B cell (primary cell): ENCODE measurements at regions not wholly inside any gene's neighbourhood (a gene's known extent, or its start where the extent isn't known, plus 50 kb on each side); places are given as distances from the start of the nearest gene placed in this dataset.
"Not testable (repeated sequence)": the region's sequence is repeated elsewhere in the genome, so short reads cannot be mapped to it uniquely, and the experiment has no call there.

Source experiments
- ATAC-seq: fragments of 200-7000 bp; cut with Tn5 transposase; one replicate; pipeline ENCODE4 v1.10.0; 2021; ENCODE audit warnings: low read depth, mild to moderate bottlenecking, moderate number of reproducible peaks, moderate library complexity
- CTCF ChIA-PET: fragments of 350-600 bp; sonication (Branson Sonifier 250); formaldehyde crosslinking; loops from one replicate; lab custom pipeline; 2021; ENCODE audit warnings: antibody characterized with exemption, inconsistent platforms; lab: Charles Lee
- POLR2A ChIA-PET: fragments of 350-600 bp; sonication (Branson Sonifier 250); formaldehyde crosslinking; loops from one replicate; lab custom pipeline; 2021; ENCODE audit warnings: antibody characterized with exemption; lab: Charles Lee
- DNase-seq: peaks from one replicate; pipeline ENCODE4 v3.0.0; 2013
- H2AFZ ChIP-seq: 2 replicates; pipeline ENCODE4 v1.6.1; 2012; ENCODE audit warnings: mild to moderate bottlenecking, low read depth, low read length; ENCODE audit not compliant: insufficient read depth, poor library complexity, severe bottlenecking
- H3K27ac ChIP-seq, 2 donors: 1 replicate in 1 of 2; 2 replicates in 1 of 2; pipeline ENCODE4 v1.5.1; 2012 to 2013; ENCODE audit warnings: low read length in 2 of 2, mild to moderate bottlenecking in 2 of 2, moderate library complexity in 1 of 2
- H3K27me3 ChIP-seq, 4 experiments: fragments of 200-600 bp in 1 of 4; sonication (generic) in 1 of 4; replicated peaks in 1 of 4; 1 replicate in 2 of 4; 2 replicates in 2 of 4; pipeline versions ENCODE4 v1.6.1 to v1.7.0; 2013 to 2016; ENCODE audit warnings: low read length in 3 of 4, mild to moderate bottlenecking in 2 of 4, mixed read lengths in 1 of 4, moderate library complexity in 1 of 4; ENCODE audit not compliant: insufficient read depth in 4 of 4, control insufficient read depth in 3 of 4; ENCODE audit errors: control extremely low read depth in 1 of 4
- H3K36me3 ChIP-seq, 2 experiments: replicated peaks in 1 of 2; 1 replicate in 1 of 2; 2 replicates in 1 of 2; pipeline versions ENCODE4 v1.6.1 to v1.7.1; 2013; ENCODE audit warnings: low read length in 1 of 2; ENCODE audit not compliant: insufficient read depth in 2 of 2, control insufficient read depth in 1 of 2; ENCODE audit errors: control extremely low read depth in 1 of 2, extremely low read depth in 1 of 2
- H3K4me1 ChIP-seq, 2 donors: fragments of 200-600 bp in 1 of 2; sonication (generic) in 1 of 2; 1 replicate in 1 of 2; 2 replicates in 1 of 2; pipeline versions ENCODE4 v1.5.1 to v1.6.1; 2013 to 2017; ENCODE audit warnings: low read length in 2 of 2; ENCODE audit not compliant: control insufficient read depth in 2 of 2, insufficient read depth in 2 of 2
- H3K4me2 ChIP-seq: replicated peaks from 2 replicates; pipeline ENCODE3; 2012; ENCODE audit warnings: mild to moderate bottlenecking, low read depth, low read length; ENCODE audit not compliant: poor library complexity, severe bottlenecking
- H3K4me3 ChIP-seq, 5 experiments: fragments of 200-600 bp in 1 of 5; sonication (generic) in 1 of 5; 1 replicate in 3 of 5; 2 replicates in 2 of 5; pipeline versions ENCODE4 v1.5.1 to v1.7.0; 2011 to 2016; ENCODE audit warnings: low read length in 4 of 5, mild to moderate bottlenecking in 4 of 5, low read depth in 2 of 5, control low read depth in 1 of 5, moderate library complexity in 1 of 5; ENCODE audit not compliant: insufficient read depth in 1 of 5; ENCODE audit errors: control extremely low read depth in 1 of 5, extremely low read depth in 1 of 5
- H3K79me2 ChIP-seq: fragments of 200-600 bp; sonication (generic); one replicate; pipeline ENCODE4 v1.6.0; 2016; ENCODE audit warnings: low read length; ENCODE audit not compliant: control insufficient read depth, insufficient read depth
- H3K9ac ChIP-seq: fragments of 200-600 bp; sonication (generic); 2 replicates; pipeline ENCODE4 v1.6.1; 2017; ENCODE audit warnings: mild to moderate bottlenecking, low read length, moderate library complexity
- H3K9me3 ChIP-seq, 3 donors: one replicate each; pipeline versions ENCODE4 v1.6.1 to v1.7.1; 2013; ENCODE audit warnings: low read length in 2 of 3; ENCODE audit not compliant: control insufficient read depth in 2 of 3, insufficient read depth in 1 of 3; ENCODE audit errors: control extremely low read depth in 1 of 3
- H4K20me1 ChIP-seq: 2 replicates; pipeline ENCODE4 v1.6.0; 2012; ENCODE audit warnings: mild to moderate bottlenecking, low read length; ENCODE audit not compliant: insufficient read depth, control insufficient read depth, poor library complexity, severe bottlenecking
- H3K27ac Mint-ChIP-seq: one replicate; pipeline ENCODE4 v1.8.0; 2021; ENCODE audit warnings: mixed read lengths
- H3K27me3 Mint-ChIP-seq: one replicate; pipeline ENCODE4 v1.8.0; 2021; ENCODE audit warnings: mixed read lengths
- H3K4me1 Mint-ChIP-seq: one replicate; pipeline ENCODE4 v1.8.0; 2021; ENCODE audit warnings: mixed read lengths
- H3K4me3 Mint-ChIP-seq: one replicate; pipeline ENCODE4 v1.8.0; 2021; ENCODE audit warnings: mixed read lengths
- H3K9me3 Mint-ChIP-seq: one replicate; pipeline ENCODE4 v1.8.0; 2022; ENCODE audit warnings: mixed read lengths; ENCODE audit not compliant: insufficient read depth
- EZH2 ChIP-seq: IDR thresholded peaks from 2 replicates; pipeline ENCODE4 v1.6.1; 2012; ENCODE audit warnings: borderline replicate concordance, low read depth, mild to moderate bottlenecking, moderate library complexity, low read length; ENCODE audit not compliant: insufficient read depth, poor library complexity, severe bottlenecking
- WGBS: methylation state at CpG from one replicate; pipeline ENCODE4 v1.1.5; 2013; ENCODE audit warnings: missing lambda C conversion rate; ENCODE audit not compliant: insufficient coverage; 5-methylcytosine and 5-hydroxymethylcytosine counted together
- intact Hi-C: fragments of 100-400 bp; cut with micrococcal nuclease; formaldehyde crosslinking; loops from one replicate; pipeline ENCODE4 v1.10.0; 2022
- TF ChIP-seq, protein P1 (sequence below): fragments of 200-600 bp; IDR thresholded peaks from one replicate; pipeline ENCODE4 v1.8.0; 2022; ENCODE audit warnings: antibody characterized with exemption, mild to moderate bottlenecking

DNA sequence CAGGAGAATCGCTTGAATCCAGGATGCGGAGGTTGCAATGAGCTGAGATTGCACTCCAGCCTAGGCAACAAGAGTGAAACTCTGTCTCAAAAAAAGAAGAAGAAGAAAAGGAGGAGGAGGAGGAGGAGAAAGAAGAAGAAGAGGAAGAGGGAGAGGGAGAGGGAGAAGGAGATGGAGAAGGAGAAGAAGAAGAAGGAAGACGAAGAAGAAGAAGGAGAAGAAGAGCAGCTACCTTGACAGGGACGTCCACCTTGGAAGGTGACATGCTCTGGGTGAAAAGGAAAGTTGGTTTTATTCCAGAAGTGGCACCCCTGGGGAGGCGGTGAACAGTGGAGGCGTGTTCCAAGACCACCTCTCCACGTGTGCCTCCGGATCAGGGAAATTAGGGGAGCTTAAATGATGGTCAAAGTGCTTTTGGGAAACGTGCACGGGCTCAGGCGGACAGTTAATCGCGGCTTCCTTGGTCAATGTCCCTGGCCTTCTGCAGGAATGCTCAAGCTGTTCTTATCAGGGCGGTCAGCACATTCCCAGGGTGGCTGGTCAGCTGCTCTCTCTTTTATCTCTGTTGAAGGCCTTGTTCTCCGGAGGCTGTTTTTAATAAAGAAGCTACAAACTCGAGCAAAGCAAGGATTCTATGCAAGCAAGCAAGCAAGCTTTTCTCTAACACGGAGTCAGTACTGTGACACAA lies 78.9 kb upstream of the PEG3 start:
- H3K4me1 Mint-ChIP-seq = no peaks in the 10 kb centered on the region
- Histone ChIP-seq H3K27ac (no peak overlapping the region), H4K20me1 (no peaks in the 10 kb centered on the region), H2AFZ (no peak overlapping the region), H3K4me3 (no peak overlapping the region), H3K9ac (no peak overlapping the region), H3K9me3 (peaks cover 0 to 30% (median 0%) of the 10 kb centered on the region in 3 donors), H3K79me2 (no peaks in the 10 kb centered on the region), H3K4me1 (no peaks in the 10 kb centered on the region), H3K36me3 (no peaks in the 10 kb centered on the region), H3K4me2 (no peak overlapping the region), H3K27me3 (no peaks in the 10 kb centered on the region)
- no peak for TF ChIP-seq EZH2
- TF ChIP-seq, protein P1, sequence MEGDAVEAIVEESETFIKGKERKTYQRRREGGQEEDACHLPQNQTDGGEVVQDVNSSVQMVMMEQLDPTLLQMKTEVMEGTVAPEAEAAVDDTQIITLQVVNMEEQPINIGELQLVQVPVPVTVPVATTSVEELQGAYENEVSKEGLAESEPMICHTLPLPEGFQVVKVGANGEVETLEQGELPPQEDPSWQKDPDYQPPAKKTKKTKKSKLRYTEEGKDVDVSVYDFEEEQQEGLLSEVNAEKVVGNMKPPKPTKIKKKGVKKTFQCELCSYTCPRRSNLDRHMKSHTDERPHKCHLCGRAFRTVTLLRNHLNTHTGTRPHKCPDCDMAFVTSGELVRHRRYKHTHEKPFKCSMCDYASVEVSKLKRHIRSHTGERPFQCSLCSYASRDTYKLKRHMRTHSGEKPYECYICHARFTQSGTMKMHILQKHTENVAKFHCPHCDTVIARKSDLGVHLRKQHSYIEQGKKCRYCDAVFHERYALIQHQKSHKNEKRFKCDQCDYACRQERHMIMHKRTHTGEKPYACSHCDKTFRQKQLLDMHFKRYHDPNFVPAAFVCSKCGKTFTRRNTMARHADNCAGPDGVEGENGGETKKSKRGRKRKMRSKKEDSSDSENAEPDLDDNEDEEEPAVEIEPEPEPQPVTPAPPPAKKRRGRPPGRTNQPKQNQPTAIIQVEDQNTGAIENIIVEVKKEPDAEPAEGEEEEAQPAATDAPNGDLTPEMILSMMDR = no peak
- ATAC-seq (no peak), DNase-seq (no peak)
- intact Hi-C loops = no loop called here
- ChIA-PET POLR2A (no interaction called here), CTCF (no interaction called here)
- no peak overlapping the region for H3K27ac Mint-ChIP-seq
- peaks cover 19% of the 10 kb centered on the region for H3K9me3 Mint-ChIP-seq
- no peaks in the 10 kb centered on the region for H3K27me3 Mint-ChIP-seq
- H3K4me3 Mint-ChIP-seq = no peak overlapping the region
- WGBS = 84% methylated on average over 17 of the region's 17 CpGs

- H3K36me3 ChIP-seq, intact Hi-C loops, H2AFZ ChIP-seq, CTCF ChIA-PET, H3K4me3 ChIP-seq, H3K4me1 Mint-ChIP-seq, H3K9ac ChIP-seq, H3K27me3 ChIP-seq, H3K4me2 ChIP-seq, H3K27me3 Mint-ChIP-seq, H3K4me1 ChIP-seq, H3K4me3 Mint-ChIP-seq, DNase-seq, H3K27ac Mint-ChIP-seq, H3K27ac ChIP-seq, POLR2A ChIA-PET, ATAC-seq, H3K79me2 ChIP-seq, H4K20me1 ChIP-seq: not testable (repeated sequence)
- H3K9me3 ChIP-seq = peaks cover 0 to 33% (median 6%) of the 10 kb centered on the region in 3 donors
- H3K9me3 Mint-ChIP-seq = peaks cover 11% of the 10 kb centered on the region
- no CpG with 5 or more reads among the region's 5 CpGs for WGBS
Observed at GRCh38 chr19:56926094-56926493, 85.6 kb upstream of the PEG3 start.
